GM12892 (cell line): ENCODE measurements at regions not wholly inside any gene's neighbourhood (a gene's known extent, or its start where the extent isn't known, plus 50 kb on each side); places are given as distances from the start of the nearest gene placed in this dataset.
"Not testable (repeated sequence)": the region's sequence is repeated elsewhere in the genome, so short reads cannot be mapped to it uniquely, and the experiment has no call there.

ENCODE experiments used
- DNase-seq: peaks from one replicate; pipeline ENCODE4 v3.0.0; 2011; ENCODE audit not compliant: insufficient read length
- FAIRE-seq: peaks from 2 replicates; lab custom pipeline; 2011; peaks lifted over from hg19 to GRCh38; lab: Jason Lieb, UNC
- POLR2A ChIP-seq: IDR thresholded peaks from 2 replicates; pipeline ENCODE4 v1.6.1; 2011; ENCODE audit warnings: low read depth, low read length, control low read depth
- POLR2AphosphoS5 ChIP-seq: IDR thresholded peaks from 2 replicates; pipeline ENCODE4 v1.6.1; 2011; ENCODE audit warnings: low read depth, low read length, control low read depth
- TAF1 ChIP-seq: IDR thresholded peaks from 2 replicates; pipeline ENCODE4 v1.6.1; 2011; ENCODE audit warnings: low read depth, mild to moderate bottlenecking, control low read depth, low read length, borderline replicate concordance

GRCh38 chr13:80168089-80168850 lies 172.7 kb downstream of the SPRY2 start:
- TF ChIP-seq TAF1, result no peak
- no peak for TF ChIP-seq POLR2AphosphoS5
- no peak for TF ChIP-seq POLR2A
- DNase-seq (no peak), FAIRE-seq (no peak)

GRCh38 chr13:80166352-80166751 lies 174.6 kb downstream of the SPRY2 start:
- no peak for FAIRE-seq
- DNase-seq, result no peak
- TF ChIP-seq POLR2AphosphoS5 (no peak), POLR2A (no peak), TAF1 (no peak)

GRCh38 chr13:80164462-80164861 lies 176.5 kb downstream of the SPRY2 start:
- DNase-seq, result no peak
- TF ChIP-seq POLR2AphosphoS5, result no peak
- no peak for FAIRE-seq

GRCh38 chr13:80161896-80162295 lies 179.0 kb downstream of the SPRY2 start:
- TF ChIP-seq POLR2AphosphoS5, result no peak
- no peak for TF ChIP-seq TAF1
- TF ChIP-seq POLR2A, result no peak
- no peak for FAIRE-seq
- no peak for DNase-seq

- FAIRE-seq (no peak), DNase-seq (no peak)
- TF ChIP-seq TAF1 (no peak), POLR2AphosphoS5 (no peak), POLR2A (no peak)
Measured at GRCh38 chr13:80161219-80161618, 179.7 kb downstream of the SPRY2 start.

GRCh38 chr13:80160110-80160509 lies 180.8 kb downstream of the SPRY2 start:
- FAIRE-seq (no peak), DNase-seq (no peak)
- TF ChIP-seq TAF1 (no peak), POLR2AphosphoS5 (no peak), POLR2A (no peak)

- no peak for FAIRE-seq
- TF ChIP-seq TAF1, result no peak
- no peak for TF ChIP-seq POLR2AphosphoS5
- TF ChIP-seq POLR2A, result no peak
- DNase-seq, result no peak
Measured at GRCh38 chr13:80157261-80157932, 183.5 kb downstream of the SPRY2 start.

GRCh38 chr13:80152142-80152541 lies 188.8 kb downstream of the SPRY2 start:
- not testable (repeated sequence) for DNase-seq, FAIRE-seq

- FAIRE-seq, result no peak
Measured at GRCh38 chr13:80151016-80151415, 189.9 kb downstream of the SPRY2 start.

GRCh38 chr13:80149736-80150135 lies 191.2 kb downstream of the SPRY2 start:
- TF ChIP-seq TAF1, result no peak
- TF ChIP-seq POLR2AphosphoS5, result no peak
- no peak for TF ChIP-seq POLR2A
- FAIRE-seq (no peak), DNase-seq (no peak)

More at GRCh38 chr13:80151016-80151415, 189.9 kb downstream of the SPRY2 start:
- no peak for DNase-seq
- TF ChIP-seq POLR2A, result no peak
- TF ChIP-seq TAF1, result no peak
- no peak for TF ChIP-seq POLR2AphosphoS5

- no peak for DNase-seq
- TF ChIP-seq POLR2A, result no peak
- no peak for FAIRE-seq
Measured at GRCh38 chr13:80145171-80145690, 195.7 kb downstream of the SPRY2 start.

- FAIRE-seq (no peak), DNase-seq (no peak)
- TF ChIP-seq POLR2A (no peak), POLR2AphosphoS5 (no peak), TAF1 (no peak)
Measured at GRCh38 chr13:80144493-80144892, 196.4 kb downstream of the SPRY2 start.
